ENCODE measurements at regions not wholly inside any gene's neighbourhood (a gene's known extent, or its start where the extent isn't known, plus 50 kb on each side); places are given as distances from the start of the nearest gene placed in this dataset.
A peak's percentile ranks its signal among the peaks of the same experiment; 100 is the strongest.
"Not testable (repeated sequence)": the region's sequence is repeated elsewhere in the genome, so short reads cannot be mapped to it uniquely, and the experiment has no call there.

GRCh38 chr11:22444076-22444475 is 105.9 kb downstream of the SLC17A6 start:
- H3K9ac ChIP-seq (ENCODE audit: insufficient read depth in 1 of 2, low read length in 2 of 2) = no peak overlapping the region
- H3K27ac ChIP-seq (ENCODE audit: low read depth in 1 of 2, low read length in 1 of 2) = no peak overlapping the region
- WGBS, 2 donors = 55 to 57% methylated on average over 2 of the region's 2 CpGs
- no peak for DNase-seq
- no peaks in the 10 kb centered on the region for H3K9me3 ChIP-seq (ENCODE audit: control insufficient read depth in 4 of 4, insufficient read depth in 3 of 4, low read length in 3 of 4)
- no peaks in the 10 kb centered on the region for H3K27me3 ChIP-seq (ENCODE audit: control insufficient read depth in 3 of 3, insufficient read depth in 3 of 3, low read length in 2 of 3)
- no peak overlapping the region for H3K4me3 ChIP-seq
- ATAC-seq (ENCODE audit: insufficient read depth, low FRiP score) = no peak
- no peaks in the 10 kb centered on the region for H3K4me1 ChIP-seq (ENCODE audit: control insufficient read depth in 5 of 5, insufficient read depth in 5 of 5, low read length in 5 of 5)
- no peak for TF ChIP-seq CTCF (IDR thresholded peaks at IDR 0.05; ENCODE audit: control extremely low read depth, extremely low read depth)
- H3K36me3 ChIP-seq (ENCODE audit: control insufficient read depth in 4 of 4, insufficient read depth in 4 of 4, low read length in 4 of 4) = no peaks in the 10 kb centered on the region

- TF ChIP-seq CTCF (IDR thresholded peaks at IDR 0.05; ENCODE audit: control extremely low read depth, extremely low read depth) = no peak
- H3K9ac ChIP-seq (ENCODE audit: insufficient read depth in 1 of 2, low read length in 2 of 2) = no peak overlapping the region
- ATAC-seq (ENCODE audit: insufficient read depth, low FRiP score) = no peak
- WGBS, 2 donors = 19 to 23% methylated on average over 1 of the region's 1 CpG
- H3K27ac ChIP-seq (ENCODE audit: low read depth in 1 of 2, low read length in 1 of 2) = no peak overlapping the region
- H3K36me3 ChIP-seq (ENCODE audit: control insufficient read depth in 4 of 4, insufficient read depth in 4 of 4, low read length in 4 of 4) = no peaks in the 10 kb centered on the region
- no peaks in the 10 kb centered on the region for H3K9me3 ChIP-seq (ENCODE audit: control insufficient read depth in 4 of 4, insufficient read depth in 3 of 4, low read length in 3 of 4)
- H3K4me3 ChIP-seq = no peak overlapping the region
- H3K4me1 ChIP-seq (ENCODE audit: control insufficient read depth in 5 of 5, insufficient read depth in 5 of 5, low read length in 5 of 5) = no peaks in the 10 kb centered on the region
- no peak for DNase-seq
- no peaks in the 10 kb centered on the region for H3K27me3 ChIP-seq (ENCODE audit: control insufficient read depth in 3 of 3, insufficient read depth in 3 of 3, low read length in 2 of 3)
These were observed 103.7 kb downstream of the SLC17A6 start for GRCh38 chr11:22441831-22442230.

GRCh38 chr11:22435582-22435981 is 97.4 kb downstream of the SLC17A6 start:
- peaks cover 0 to 12% (median 4%) of the 10 kb centered on the region in 5 donors for H3K4me1 ChIP-seq (ENCODE audit: control insufficient read depth in 5 of 5, insufficient read depth in 5 of 5, low read length in 5 of 5)
- H3K9me3 ChIP-seq (ENCODE audit: control insufficient read depth in 4 of 4, insufficient read depth in 3 of 4, low read length in 3 of 4); H3K27ac ChIP-seq (ENCODE audit: low read depth in 1 of 2, low read length in 1 of 2); ATAC-seq (ENCODE audit: insufficient read depth, low FRiP score); H3K36me3 ChIP-seq (ENCODE audit: control insufficient read depth in 4 of 4, insufficient read depth in 4 of 4, low read length in 4 of 4); H3K4me3 ChIP-seq; DNase-seq; H3K9ac ChIP-seq (ENCODE audit: insufficient read depth in 1 of 2, low read length in 2 of 2); H3K27me3 ChIP-seq (ENCODE audit: control insufficient read depth in 3 of 3, insufficient read depth in 3 of 3, low read length in 2 of 3): not testable (repeated sequence)
- WGBS, 2 donors = 93 to 97% methylated on average over 7 of the region's 7 CpGs

GRCh38 chr11:22433517-22433916 is 95.3 kb downstream of the SLC17A6 start:
- no peak overlapping the region for H3K27ac ChIP-seq (ENCODE audit: low read depth in 1 of 2, low read length in 1 of 2)
- no peak for ATAC-seq (ENCODE audit: insufficient read depth, low FRiP score)
- DNase-seq = peak in 2 of 3 donors; percentile 6 to 32
- H3K9me3 ChIP-seq (ENCODE audit: control insufficient read depth in 4 of 4, insufficient read depth in 3 of 4, low read length in 3 of 4) = peaks cover 0 to 3% (median 0%) of the 10 kb centered on the region in 4 donors
- WGBS, 2 donors = 80 to 86% methylated on average over 5 of the region's 5 CpGs
- no peak overlapping the region for H3K4me3 ChIP-seq
- H3K36me3 ChIP-seq (ENCODE audit: control insufficient read depth in 4 of 4, insufficient read depth in 4 of 4, low read length in 4 of 4) = no peaks in the 10 kb centered on the region
- peaks cover 0 to 12% (median 4%) of the 10 kb centered on the region in 5 donors for H3K4me1 ChIP-seq (ENCODE audit: control insufficient read depth in 5 of 5, insufficient read depth in 5 of 5, low read length in 5 of 5)
- no peak for TF ChIP-seq CTCF (IDR thresholded peaks at IDR 0.05; ENCODE audit: control extremely low read depth, extremely low read depth)
- no peaks in the 10 kb centered on the region for H3K27me3 ChIP-seq (ENCODE audit: control insufficient read depth in 3 of 3, insufficient read depth in 3 of 3, low read length in 2 of 3)
- H3K9ac ChIP-seq (ENCODE audit: insufficient read depth in 1 of 2, low read length in 2 of 2) = no peak overlapping the region
